GM19397 (cell line): ENCODE measurements at regions not wholly inside any gene's neighbourhood (a gene's known extent, or its start where the extent isn't known, plus 50 kb on each side); places are given as distances from the start of the nearest gene placed in this dataset.

ENCODE experiments used
- ATAC-seq: cut with Tn5 transposase; IDR thresholded peaks from one replicate; pipeline ENCODE4 v1.9.1; 2021; ENCODE audit warnings: mild to moderate bottlenecking, moderate library complexity; ENCODE audit not compliant: unreplicated experiment

GRCh38 chr22:49112176-49112575 is 715.5 kb downstream of the BRD1 start:
- ATAC-seq: no peak

- ATAC-seq: no peak
Observed at GRCh38 chr22:49111085-49111484, 716.6 kb downstream of the BRD1 start.

DNA sequence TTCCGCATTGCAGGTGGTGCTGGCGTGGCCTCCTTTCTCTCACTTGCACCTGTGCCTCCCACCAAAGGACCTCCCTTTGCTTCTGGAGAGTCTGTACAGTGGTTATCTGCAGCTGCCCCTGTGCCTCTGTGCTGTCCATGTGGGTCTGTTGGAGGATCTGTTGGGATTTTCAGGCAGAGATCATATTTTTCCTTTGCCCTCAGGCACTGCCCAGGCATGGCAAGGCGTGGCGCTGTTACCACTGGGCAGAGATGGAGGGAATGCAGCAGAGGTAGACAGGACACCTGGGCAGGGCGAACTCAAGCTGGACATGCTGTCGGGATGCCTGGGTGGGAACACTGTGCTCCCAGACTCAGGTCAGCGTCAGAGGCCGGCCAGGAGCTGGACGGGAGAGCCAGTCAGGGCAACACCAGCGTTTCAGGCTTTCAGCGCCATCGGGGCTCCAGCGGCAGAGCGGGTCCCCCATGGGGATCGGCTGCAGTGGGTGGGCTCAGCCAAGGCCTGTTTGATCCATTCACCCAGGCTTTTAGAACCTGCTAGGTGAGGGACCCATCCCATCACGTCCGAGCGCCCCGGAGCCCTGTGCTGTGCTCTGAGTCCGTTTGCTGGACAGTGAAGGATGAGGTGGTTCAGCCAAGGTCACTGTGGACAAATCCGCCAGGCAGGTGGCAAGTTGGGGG is 718.9 kb downstream of the BRD1 start:
- no peak for ATAC-seq

- no peak for ATAC-seq
Observed at GRCh38 chr22:49107961-49108530, 719.6 kb downstream of the BRD1 start.

DNA sequence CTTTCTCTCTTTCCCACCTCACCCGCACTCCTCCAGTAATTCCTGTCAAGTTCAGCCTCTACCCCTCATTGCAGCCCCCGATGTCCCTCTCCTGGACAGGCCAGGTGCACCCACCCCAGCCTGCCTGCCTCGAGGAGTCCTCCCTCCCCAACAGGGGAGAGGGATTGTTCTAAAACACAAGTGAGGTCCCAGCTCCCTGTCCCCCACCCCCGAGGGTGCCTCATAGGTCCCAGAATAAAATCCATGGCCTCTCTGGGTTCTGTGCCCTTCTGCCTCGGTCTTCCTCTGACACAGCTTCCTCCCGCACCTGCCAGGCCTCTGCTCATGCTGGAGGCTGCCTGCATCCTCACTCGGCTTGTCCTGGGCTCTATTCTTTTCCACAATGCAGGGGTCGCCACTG is 720.1 kb downstream of the BRD1 start:
- no peak for ATAC-seq

GRCh38 chr22:49106842-49107152 is 720.9 kb downstream of the BRD1 start:
- ATAC-seq: no peak

DNA sequence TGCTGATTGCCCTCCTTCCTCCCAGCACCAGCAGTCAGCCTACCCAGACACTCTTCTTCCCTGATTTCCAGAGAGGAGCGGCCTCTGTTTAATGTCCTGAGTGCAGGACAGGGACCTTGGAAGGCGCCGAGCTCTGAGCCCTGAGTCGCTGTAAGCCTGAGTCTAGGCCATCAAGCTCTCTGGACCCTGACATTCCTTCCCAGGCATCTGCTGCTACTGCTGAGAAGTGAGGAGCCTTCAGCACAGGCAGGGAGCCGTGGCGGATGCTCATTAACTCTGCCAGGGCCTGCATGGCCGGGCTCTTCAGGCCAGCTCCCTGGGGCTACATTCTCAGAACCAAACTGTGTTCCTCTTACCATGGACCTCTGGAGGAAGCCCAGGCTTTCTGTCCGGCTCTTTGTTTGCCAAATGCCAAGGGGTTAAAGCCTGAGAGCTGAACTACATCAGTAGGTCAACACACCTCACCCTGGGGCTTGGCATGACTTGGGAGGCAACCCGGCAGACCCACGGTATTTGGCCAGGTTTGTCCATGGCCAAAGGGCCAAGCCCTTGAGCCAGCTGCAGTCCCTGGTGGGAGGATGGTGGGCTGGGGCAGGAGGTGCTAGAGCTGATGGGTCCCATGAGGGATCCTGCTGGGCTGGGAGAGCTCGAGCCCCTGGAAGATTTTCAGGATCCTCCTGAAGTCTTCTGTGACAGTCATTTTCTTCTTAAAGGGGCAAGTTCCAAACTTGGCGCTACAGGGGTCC is 721.4 kb downstream of the BRD1 start:
- no peak for ATAC-seq

DNA sequence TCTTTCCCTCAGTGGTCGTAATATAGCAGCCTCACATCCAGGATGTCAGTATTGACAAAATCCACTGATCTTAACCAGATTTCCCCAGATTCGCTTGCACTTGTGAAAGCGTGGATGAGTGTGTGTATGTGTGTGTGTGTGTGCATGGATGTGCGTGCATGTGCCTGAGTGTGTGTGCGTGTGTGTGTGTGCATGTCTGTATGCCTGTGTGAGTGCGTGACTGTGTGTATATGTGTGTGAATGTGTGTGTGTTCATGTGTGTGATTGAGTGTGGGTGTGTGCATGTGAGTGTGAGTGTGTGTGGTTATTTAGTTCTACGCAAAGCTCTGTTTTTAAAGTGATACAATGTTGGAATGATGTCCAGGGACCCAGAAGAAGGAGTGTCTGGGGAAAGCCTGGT is 723.2 kb downstream of the BRD1 start:
- no peak for ATAC-seq

GRCh38 chr22:49103314-49104059 is 724.2 kb downstream of the BRD1 start:
- ATAC-seq: no peak

DNA sequence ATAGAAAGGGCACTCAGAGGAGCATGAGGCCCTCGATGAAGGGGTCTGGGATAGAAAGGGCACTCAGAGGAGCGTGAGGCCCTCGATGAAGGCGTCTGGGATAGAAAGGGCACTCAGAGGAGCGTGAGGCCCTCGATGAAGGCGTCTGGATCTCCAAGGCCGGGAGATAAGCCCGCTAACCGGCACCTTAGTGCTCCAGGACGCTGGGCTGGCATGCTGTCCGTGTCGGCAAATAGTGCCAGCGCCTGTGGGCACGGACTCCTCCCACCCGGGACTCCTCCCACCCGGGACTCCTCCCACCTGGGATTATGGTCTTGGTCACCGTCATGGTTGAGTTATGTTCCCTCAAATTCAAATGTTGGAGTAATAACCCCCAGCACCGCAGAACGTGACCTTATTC is 725.3 kb downstream of the BRD1 start:
- no peak for ATAC-seq

DNA sequence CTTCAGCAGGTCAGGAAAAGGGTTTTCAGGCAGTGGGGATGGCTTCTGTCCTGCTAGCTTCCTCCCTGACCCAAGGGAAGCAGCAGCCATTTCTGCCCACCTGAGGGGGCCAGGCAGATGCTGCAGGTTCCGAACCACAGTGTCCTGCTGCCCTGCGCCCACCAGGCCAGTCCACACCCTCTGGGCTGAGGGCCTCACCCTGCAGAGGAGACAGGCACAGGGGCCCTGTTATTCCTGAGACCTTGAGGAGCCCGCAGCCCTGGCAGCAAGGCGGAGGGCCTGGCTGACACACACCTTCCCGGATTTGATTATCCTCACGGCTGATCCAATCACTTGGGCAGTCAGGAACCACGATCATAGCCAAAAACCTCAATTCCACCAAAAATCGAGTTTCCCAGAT is 725.8 kb downstream of the BRD1 start:
- ATAC-seq: no peak

DNA sequence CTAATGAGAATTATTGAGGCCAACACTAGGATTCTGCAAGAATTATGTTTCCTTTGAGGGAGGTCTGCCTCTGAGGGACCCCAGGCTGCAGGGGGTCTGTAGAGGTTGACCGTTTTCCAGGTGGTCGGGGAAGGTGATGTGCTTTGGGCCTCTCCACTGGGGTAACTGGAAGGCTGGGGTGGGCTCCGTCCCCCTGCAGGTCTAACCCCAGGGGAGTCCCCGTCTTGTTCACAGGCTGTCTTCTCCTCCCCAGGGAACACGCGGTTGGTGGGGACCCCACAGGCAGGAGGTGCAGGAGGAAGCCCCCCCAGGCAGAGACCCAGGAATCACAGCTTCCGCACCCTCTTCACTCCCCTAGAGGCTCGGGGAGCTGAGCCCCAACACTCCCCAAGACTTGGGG is 726.4 kb downstream of the BRD1 start:
- no peak for ATAC-seq

DNA sequence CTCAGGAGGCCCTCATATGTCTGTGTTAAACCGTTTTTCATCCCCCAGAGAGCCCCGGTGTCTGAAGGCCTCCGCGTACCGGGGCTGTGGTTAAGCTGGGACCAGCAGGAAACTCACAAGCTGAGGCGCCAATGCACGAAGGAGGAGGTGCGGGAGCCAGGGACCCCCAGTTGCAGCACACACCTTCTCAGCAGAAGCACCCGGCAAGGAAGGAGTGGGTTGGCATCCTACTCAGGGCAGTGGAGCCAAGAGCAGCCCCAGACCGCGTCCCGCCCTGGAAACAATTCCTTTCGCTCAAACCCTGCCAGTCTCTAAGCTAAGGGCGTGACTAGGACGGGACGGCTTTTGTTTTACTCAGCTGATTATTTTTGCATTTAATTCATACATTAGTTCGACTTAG is 726.9 kb downstream of the BRD1 start:
- ATAC-seq: no peak

- no peak for ATAC-seq
Observed at GRCh38 chr22:49100316-49100715, 727.4 kb downstream of the BRD1 start.

GRCh38 chr22:49099496-49100124 is 728.1 kb downstream of the BRD1 start:
- ATAC-seq: no peak

GRCh38 chr22:49099089-49099488 is 728.6 kb downstream of the BRD1 start:
- ATAC-seq: no peak

DNA sequence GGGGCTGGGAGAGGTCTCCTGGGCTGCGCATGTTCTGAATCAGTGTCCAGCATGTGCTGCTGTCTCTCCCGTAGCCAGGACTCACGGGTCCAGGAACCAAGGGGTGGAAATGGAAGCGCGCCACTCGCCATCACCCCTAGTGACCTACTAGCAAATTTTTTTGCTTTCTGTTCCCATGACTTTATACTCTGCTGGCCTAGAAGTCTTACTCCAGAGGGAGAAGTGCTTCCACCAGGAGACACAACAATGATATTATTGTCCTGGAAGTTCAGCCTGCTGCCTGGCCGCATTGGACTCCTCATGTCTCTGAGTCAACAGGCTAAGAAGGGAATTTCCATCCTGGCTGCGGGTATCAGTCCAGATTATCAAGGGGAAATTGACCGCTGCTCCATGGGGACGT is 729.7 kb downstream of the BRD1 start:
- ATAC-seq: no peak

DNA sequence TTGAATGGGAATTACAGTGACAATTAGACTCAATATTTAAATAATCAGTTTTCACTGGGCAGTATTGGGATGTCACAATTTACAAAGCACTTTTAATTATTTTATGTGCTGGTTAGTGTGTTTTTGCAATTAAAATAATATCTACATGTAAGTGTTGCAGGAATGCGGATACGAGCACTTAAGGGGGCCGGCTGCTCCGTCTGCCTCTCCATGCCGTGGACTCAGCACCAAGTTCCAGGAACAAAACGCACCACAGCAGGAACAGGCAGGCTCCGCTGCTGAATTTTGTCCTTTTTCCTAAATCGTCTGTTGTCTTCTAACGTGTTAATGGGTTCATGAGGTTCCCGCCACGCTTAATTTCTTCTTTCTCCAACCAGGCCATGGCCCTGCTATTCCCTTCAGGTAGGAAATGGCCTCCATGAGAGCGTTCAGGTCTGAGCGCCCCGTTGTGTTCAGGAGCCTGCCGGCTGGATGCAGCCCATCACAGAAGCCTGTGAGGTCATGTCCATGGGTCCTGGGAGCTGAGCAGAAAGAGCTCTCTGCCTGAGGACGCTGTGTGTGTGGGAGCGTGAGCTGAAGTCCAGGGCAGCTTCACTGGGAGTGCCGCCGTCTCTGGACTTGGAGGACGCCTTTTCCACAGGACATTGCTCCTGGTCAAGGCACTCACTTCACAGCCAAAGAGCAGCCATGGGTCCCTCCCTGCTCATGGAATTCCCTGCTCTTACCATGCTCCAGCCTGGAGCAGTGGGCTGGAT is 730.3 kb downstream of the BRD1 start:
- ATAC-seq: no peak

GRCh38 chr22:49096476-49096875 is 731.2 kb downstream of the BRD1 start:
- ATAC-seq: no peak

DNA sequence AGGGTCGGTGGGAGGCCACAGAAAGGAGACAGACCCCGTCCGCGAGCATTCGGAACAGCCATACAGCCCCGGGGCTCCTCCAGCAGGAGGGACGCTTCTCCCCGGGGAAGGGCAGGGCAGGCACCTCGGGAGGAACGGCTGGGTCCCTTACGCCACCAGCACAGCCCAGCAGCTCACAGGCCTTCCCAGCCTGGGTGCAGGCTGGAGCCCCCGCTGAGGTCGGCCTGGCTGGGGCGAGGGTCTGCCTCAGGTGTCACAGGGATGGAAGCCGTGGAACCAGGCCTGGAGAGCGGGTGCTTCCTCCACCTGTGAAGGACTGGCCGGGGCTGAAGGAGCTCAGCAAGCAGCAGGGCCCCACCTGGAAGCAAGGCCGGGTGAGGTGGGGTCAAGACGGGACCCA is 732.3 kb downstream of the BRD1 start:
- no peak for ATAC-seq

- no peak for ATAC-seq
Observed at GRCh38 chr22:49094858-49095257, 732.8 kb downstream of the BRD1 start.
